ENCODE measurements at regions not wholly inside any gene's neighbourhood (a gene's known extent, or its start where the extent isn't known, plus 50 kb on each side); places are given as distances from the start of the nearest gene placed in this dataset.

DNA sequence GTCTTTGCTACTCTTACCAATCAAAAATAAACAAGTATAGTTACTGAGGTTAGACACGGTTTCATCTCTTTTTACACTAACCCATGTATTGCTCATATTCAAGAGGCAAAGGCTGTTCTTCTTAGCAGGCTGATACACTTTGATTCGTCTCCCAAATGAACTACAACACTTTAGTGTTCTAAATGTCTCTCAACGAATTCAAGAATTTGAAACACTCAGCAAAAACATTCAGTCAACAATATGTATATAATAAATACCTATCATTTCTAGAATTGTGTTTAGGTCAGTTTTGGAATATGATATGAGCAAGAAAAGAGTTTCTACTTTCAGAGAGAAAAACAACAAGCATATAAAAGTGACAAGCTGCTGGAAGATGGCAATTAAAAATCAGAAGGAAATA is 669.6 kb upstream of the DPPA4 start:
- TF ChIP-seq EZH2 (IDR thresholded peaks at IDR 0.05) (no peak), POLR2AphosphoS5 (IDR thresholded peaks at IDR 0.05; ENCODE audit: borderline replicate concordance, low read depth, low read length) (no peak), FOXP2 (optimal IDR thresholded peaks at IDR 0.05; ENCODE audit: control extremely low read depth, extremely low read length, insufficient read depth) (no peak)

Measured in SK-N-MC (cell line).